ENCODE measurements at regions not wholly inside any gene's neighbourhood (a gene's known extent, or its start where the extent isn't known, plus 50 kb on each side); places are given as distances from the start of the nearest gene placed in this dataset.

DNA sequence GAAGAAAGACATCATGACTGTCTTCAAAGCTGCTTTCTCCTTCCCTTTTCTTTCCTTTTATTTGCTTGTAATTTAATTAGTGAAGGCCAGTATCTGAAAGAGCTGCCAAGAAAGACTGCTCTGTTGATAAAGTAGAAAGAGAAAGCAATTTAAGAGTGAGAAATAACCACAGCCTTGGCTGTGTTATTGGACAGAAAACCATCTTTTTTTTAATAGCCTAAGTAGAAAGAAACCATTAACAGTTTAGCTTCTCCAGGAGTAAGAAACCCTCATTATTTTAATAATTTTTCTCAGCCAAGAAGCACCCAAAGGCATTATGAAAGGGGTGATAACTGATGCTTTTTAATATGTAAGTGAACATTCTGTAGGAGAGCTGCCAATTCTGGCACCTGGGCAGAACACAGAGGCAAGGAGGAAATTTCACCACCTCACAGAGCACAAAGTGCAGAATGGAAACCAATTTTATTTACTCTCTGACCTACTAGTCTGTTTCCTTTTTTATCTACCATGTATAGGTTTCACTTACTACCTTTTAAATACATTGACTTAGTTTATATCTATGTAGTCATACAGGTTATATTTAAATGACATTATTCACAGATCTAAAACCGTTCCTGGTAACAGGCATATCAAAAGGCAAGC lies 703.2 kb downstream of the MRPL39 start:
- DNase-seq (ENCODE audit: low read depth, low spot score) (no peak), FAIRE-seq (no peak)
- H3K36me3 ChIP-seq (ENCODE audit: control insufficient read depth in 2 of 2, extremely low read depth in 1 of 2, insufficient read depth in 2 of 2, low read length in 2 of 2), result no peaks in the 10 kb centered on the region
- no peaks in the 10 kb centered on the region for H3K79me2 ChIP-seq (ENCODE audit: control insufficient read depth, insufficient read depth, low read length)
- H3K4me1 ChIP-seq (ENCODE audit: control insufficient read depth, extremely low read depth, insufficient read depth, low read length), result no peaks in the 10 kb centered on the region
- no peaks in the 10 kb centered on the region for H3K9me3 ChIP-seq (ENCODE audit: control insufficient read depth, low read depth, low read length)
- no peak overlapping the region for H3K4me3 ChIP-seq (ENCODE audit: control insufficient read depth in 2 of 3, extremely low read depth in 1 of 3, insufficient read depth in 2 of 3, low read depth in 1 of 3, low read length in 3 of 3)
- H4K20me1 ChIP-seq (ENCODE audit: control insufficient read depth, extremely low read depth, insufficient read depth, low read length), result no peaks in the 10 kb centered on the region
- H3K27me3 ChIP-seq (ENCODE audit: control insufficient read depth, extremely low read depth, insufficient read depth, low read length), result no peaks in the 10 kb centered on the region
- no peak overlapping the region for H3K4me2 ChIP-seq (ENCODE audit: control insufficient read depth, extremely low read depth, insufficient read depth, low read depth, low read length)
- H3K9me1 ChIP-seq (ENCODE audit: control insufficient read depth, extremely low read depth, insufficient read depth, low read length), result no peaks in the 10 kb centered on the region
- dilution Hi-C loops (cut with MboI; ENCODE audit: extremely low pct_ligation_motif_present, low sequenced_read_pairs), result no loop called here
- TF ChIP-seq, protein P1, sequence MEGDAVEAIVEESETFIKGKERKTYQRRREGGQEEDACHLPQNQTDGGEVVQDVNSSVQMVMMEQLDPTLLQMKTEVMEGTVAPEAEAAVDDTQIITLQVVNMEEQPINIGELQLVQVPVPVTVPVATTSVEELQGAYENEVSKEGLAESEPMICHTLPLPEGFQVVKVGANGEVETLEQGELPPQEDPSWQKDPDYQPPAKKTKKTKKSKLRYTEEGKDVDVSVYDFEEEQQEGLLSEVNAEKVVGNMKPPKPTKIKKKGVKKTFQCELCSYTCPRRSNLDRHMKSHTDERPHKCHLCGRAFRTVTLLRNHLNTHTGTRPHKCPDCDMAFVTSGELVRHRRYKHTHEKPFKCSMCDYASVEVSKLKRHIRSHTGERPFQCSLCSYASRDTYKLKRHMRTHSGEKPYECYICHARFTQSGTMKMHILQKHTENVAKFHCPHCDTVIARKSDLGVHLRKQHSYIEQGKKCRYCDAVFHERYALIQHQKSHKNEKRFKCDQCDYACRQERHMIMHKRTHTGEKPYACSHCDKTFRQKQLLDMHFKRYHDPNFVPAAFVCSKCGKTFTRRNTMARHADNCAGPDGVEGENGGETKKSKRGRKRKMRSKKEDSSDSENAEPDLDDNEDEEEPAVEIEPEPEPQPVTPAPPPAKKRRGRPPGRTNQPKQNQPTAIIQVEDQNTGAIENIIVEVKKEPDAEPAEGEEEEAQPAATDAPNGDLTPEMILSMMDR (optimal IDR thresholded peaks at IDR 0.05 in 1 of 3, IDR thresholded peaks at IDR 0.05 in 1 of 3, conservative IDR thresholded peaks at IDR 0.05 in 1 of 3; ENCODE audit: extremely low read depth in 1 of 3, insufficient read depth in 2 of 3, low read length in 3 of 3), result no peak
- TF ChIP-seq EZH2 (IDR thresholded peaks at IDR 0.05; ENCODE audit: low read length), result no peak
- H3K27ac ChIP-seq (ENCODE audit: control insufficient read depth, insufficient read depth, low read length), result no peak overlapping the region
- H3K9ac ChIP-seq (ENCODE audit: control insufficient read depth, extremely low read depth, insufficient read depth, low read length), result no peak overlapping the region
- no peak overlapping the region for H2AFZ ChIP-seq (ENCODE audit: control insufficient read depth, low read length)

DNA sequence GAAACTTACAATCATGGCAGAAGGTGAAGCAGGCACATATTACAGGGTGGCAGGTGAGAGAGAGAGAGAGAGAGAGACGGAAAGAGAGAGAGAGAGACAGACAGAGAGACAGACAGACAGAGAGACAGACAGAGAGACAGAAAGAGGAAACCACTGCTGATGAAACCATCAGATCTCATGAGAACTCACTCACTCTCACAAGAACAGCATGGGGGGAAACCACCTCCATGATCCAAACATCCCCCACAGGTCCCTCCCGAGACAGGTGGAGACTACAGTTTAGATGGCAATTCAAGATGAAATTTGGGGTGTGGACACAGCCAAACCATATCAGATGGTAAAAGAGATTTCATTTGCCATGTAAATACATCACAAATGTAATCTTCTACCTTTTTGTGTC lies 708.1 kb downstream of the MRPL39 start:
- no peak for FAIRE-seq
- dilution Hi-C loops (cut with MboI; ENCODE audit: extremely low pct_ligation_motif_present, low sequenced_read_pairs), result no loop called here
- TF ChIP-seq EZH2 (IDR thresholded peaks at IDR 0.05; ENCODE audit: low read length), result no peak
- TF ChIP-seq, protein P1 (optimal IDR thresholded peaks at IDR 0.05 in 1 of 3, IDR thresholded peaks at IDR 0.05 in 1 of 3, conservative IDR thresholded peaks at IDR 0.05 in 1 of 3; ENCODE audit: extremely low read depth in 1 of 3, insufficient read depth in 2 of 3, low read length in 3 of 3), result no peak

More for the DNA sequence above, 708.1 kb downstream of the MRPL39 start:
- Histone ChIP-seq H3K79me2 (ENCODE audit: control insufficient read depth, insufficient read depth, low read length) (no peaks in the 10 kb centered on the region), H2AFZ (ENCODE audit: control insufficient read depth, low read length) (no peak overlapping the region), H3K27me3 (ENCODE audit: control insufficient read depth, extremely low read depth, insufficient read depth, low read length) (no peaks in the 10 kb centered on the region), H3K9ac (ENCODE audit: control insufficient read depth, extremely low read depth, insufficient read depth, low read length) (no peak overlapping the region), H3K9me1 (ENCODE audit: control insufficient read depth, extremely low read depth, insufficient read depth, low read length) (no peaks in the 10 kb centered on the region), H4K20me1 (ENCODE audit: control insufficient read depth, extremely low read depth, insufficient read depth, low read length) (no peaks in the 10 kb centered on the region), H3K4me3 (ENCODE audit: control insufficient read depth in 2 of 3, extremely low read depth in 1 of 3, insufficient read depth in 2 of 3, low read depth in 1 of 3, low read length in 3 of 3) (no peak overlapping the region), H3K4me1 (ENCODE audit: control insufficient read depth, extremely low read depth, insufficient read depth, low read length) (no peaks in the 10 kb centered on the region), H3K36me3 (ENCODE audit: control insufficient read depth in 2 of 2, extremely low read depth in 1 of 2, insufficient read depth in 2 of 2, low read length in 2 of 2) (no peaks in the 10 kb centered on the region), H3K27ac (ENCODE audit: control insufficient read depth, insufficient read depth, low read length) (no peak overlapping the region), H3K4me2 (ENCODE audit: control insufficient read depth, extremely low read depth, insufficient read depth, low read depth, low read length) (no peak overlapping the region), H3K9me3 (ENCODE audit: control insufficient read depth, low read depth, low read length) (no peaks in the 10 kb centered on the region)
- DNase-seq (ENCODE audit: low read depth, low spot score), result no peak

Data from keratinocyte (primary cell).